ENCODE measurements at regions not wholly inside any gene's neighbourhood (a gene's known extent, or its start where the extent isn't known, plus 50 kb on each side); places are given as distances from the start of the nearest gene placed in this dataset.

DNA sequence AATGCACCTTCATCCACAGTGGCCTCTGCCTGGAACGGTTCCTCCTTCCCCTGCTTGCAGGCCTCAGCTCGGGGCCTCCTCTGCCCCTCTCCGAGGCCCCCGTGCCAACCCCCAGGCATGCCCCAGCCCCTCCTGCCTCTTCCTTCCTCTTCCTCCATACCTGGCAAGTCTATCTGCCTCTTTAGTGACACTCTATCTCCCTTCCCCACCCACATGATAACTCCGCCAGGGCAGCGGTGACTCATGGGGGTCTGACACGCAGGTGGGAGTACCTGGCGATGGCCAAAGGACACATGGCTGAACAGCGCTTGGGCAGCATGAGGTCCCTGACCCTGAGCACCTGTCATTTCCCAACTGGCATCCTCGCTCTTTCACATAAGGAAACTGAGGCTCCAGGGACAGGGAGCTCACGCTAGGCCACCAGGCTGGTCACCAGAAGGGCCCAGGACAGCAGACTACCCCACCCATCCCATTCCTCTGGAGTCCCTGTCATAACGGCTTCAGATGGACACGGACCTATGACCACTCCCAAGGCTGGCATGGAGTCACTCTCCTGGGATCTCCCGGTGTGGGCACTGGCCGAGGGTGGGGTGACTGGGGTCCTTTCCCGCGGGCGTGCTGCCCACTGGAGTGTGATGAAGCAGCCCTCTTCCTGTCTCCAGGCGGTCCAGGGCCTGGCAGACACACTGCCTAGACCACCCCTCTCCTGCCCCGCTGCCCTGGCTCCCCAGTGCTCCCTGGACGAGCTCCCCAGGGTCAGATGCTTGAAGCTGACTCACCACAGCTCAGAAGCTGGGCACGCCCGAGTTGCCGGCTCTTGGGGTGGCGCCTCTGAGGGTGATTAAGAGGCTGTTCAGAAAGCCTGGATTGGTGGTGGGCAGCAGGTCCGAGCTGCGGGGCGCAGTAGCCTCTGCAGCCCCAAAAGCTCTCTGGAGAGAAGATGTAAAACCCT, 100.6 kb downstream of the ENGASE start:
- H3K4me3 ChIP-seq (ENCODE audit: low read depth, low read length): no peak overlapping the region
- DNase-seq (ENCODE audit: low read depth): no peak
- no peaks in the 10 kb centered on the region; the same call in 1 of the 2 replicates for H3K27me3 ChIP-seq (ENCODE audit: control insufficient read depth, insufficient read depth, low read length)
- POLR2A ChIA-PET: no interaction called here
- H3K36me3 ChIP-seq (ENCODE audit: control insufficient read depth, insufficient read depth, low read length): no peaks in the 10 kb centered on the region
- no peak for TF ChIP-seq CTCF (IDR thresholded peaks at IDR 0.05; ENCODE audit: insufficient read depth, low read depth, low read length)
- CTCF ChIA-PET: no interaction called here

GRCh38 chr17:79174193-79174765, 99.7 kb downstream of the ENGASE start:
- no peak for TF ChIP-seq CTCF (IDR thresholded peaks at IDR 0.05; ENCODE audit: insufficient read depth, low read depth, low read length)
- Histone ChIP-seq H3K36me3 (ENCODE audit: control insufficient read depth, insufficient read depth, low read length) (no peaks in the 10 kb centered on the region), H3K4me3 (ENCODE audit: low read depth, low read length) (no peak overlapping the region), H3K27me3 (ENCODE audit: control insufficient read depth, insufficient read depth, low read length) (no peaks in the 10 kb centered on the region; the same call in 1 of the 2 replicates)
- POLR2A ChIA-PET: no interaction called here
- no peak for DNase-seq (ENCODE audit: low read depth)
- CTCF ChIA-PET: no interaction called here

- POLR2A ChIA-PET: no interaction called here
- CTCF ChIA-PET: interaction anchor here (0.7 to 1.3 kb wide), 2 partner anchors 221 to 223 kb away, joined by 4 to 5 read pairs; no protein-coding TSS in a partner anchor
- no peaks in the 10 kb centered on the region for H3K36me3 ChIP-seq (ENCODE audit: control insufficient read depth, insufficient read depth, low read length)
- H3K27me3 ChIP-seq (ENCODE audit: control insufficient read depth, insufficient read depth, low read length): no peaks in the 10 kb centered on the region; the same call in 1 of the 2 replicates
- no peak for TF ChIP-seq CTCF (IDR thresholded peaks at IDR 0.05; ENCODE audit: insufficient read depth, low read depth, low read length)
- DNase-seq (ENCODE audit: low read depth): no peak
- no peak overlapping the region for H3K4me3 ChIP-seq (ENCODE audit: low read depth, low read length)
Measured at GRCh38 chr17:79171188-79171587, 96.6 kb downstream of the ENGASE start.

GRCh38 chr17:79169861-79170260, 95.2 kb downstream of the ENGASE start:
- POLR2A ChIA-PET: no interaction called here
- no peak for TF ChIP-seq CTCF (IDR thresholded peaks at IDR 0.05; ENCODE audit: insufficient read depth, low read depth, low read length)

GRCh38 chr17:79169366-79169765, 94.7 kb downstream of the ENGASE start:
- Histone ChIP-seq H3K27me3 (ENCODE audit: control insufficient read depth, insufficient read depth, low read length) (no peaks in the 10 kb centered on the region; the same call in 1 of the 2 replicates), H3K4me3 (ENCODE audit: low read depth, low read length) (no peak overlapping the region), H3K36me3 (ENCODE audit: control insufficient read depth, insufficient read depth, low read length) (no peaks in the 10 kb centered on the region)
- TF ChIP-seq CTCF (IDR thresholded peaks at IDR 0.05; ENCODE audit: insufficient read depth, low read depth, low read length): no peak
- ChIA-PET CTCF (no interaction called here), POLR2A (no interaction called here)
- no peak for DNase-seq (ENCODE audit: low read depth)

More at GRCh38 chr17:79169861-79170260, 95.2 kb downstream of the ENGASE start:
- H3K4me3 ChIP-seq (ENCODE audit: low read depth, low read length): no peak overlapping the region
- CTCF ChIA-PET: no interaction called here
- no peaks in the 10 kb centered on the region for H3K36me3 ChIP-seq (ENCODE audit: control insufficient read depth, insufficient read depth, low read length)
- DNase-seq (ENCODE audit: low read depth): no peak
- H3K27me3 ChIP-seq (ENCODE audit: control insufficient read depth, insufficient read depth, low read length): no peaks in the 10 kb centered on the region; the same call in 1 of the 2 replicates

Measured in BJ (cell line).